Stimulated activated CD4-positive, alpha-beta T cell treated with anti-CD3 and anti-CD28 coated beads, Interleukin-1b, Interleukin-23, amount 100 ng/mL, for 24 hours (primary cell): ENCODE measurements at regions not wholly inside any gene's neighbourhood (a gene's known extent, or its start where the extent isn't known, plus 50 kb on each side); places are given as distances from the start of the nearest gene placed in this dataset.
A peak's percentile ranks its signal among the peaks of the same experiment; 100 is the strongest.
"Not testable (repeated sequence)": the region's sequence is repeated elsewhere in the genome, so short reads cannot be mapped to it uniquely, and the experiment has no call there.

Source experiments
- DNase-seq, 4 experiments: peaks; one replicate each; pipeline ENCODE4 v3.0.0-alpha.2; 2020; ENCODE audit warnings: low read depth in 4 of 4, low spot score in 1 of 4

- no peak for DNase-seq
Measured at GRCh38 chr17:6893382-6894205, 62.1 kb upstream of the TEKT1 start.

- DNase-seq: no peak
Measured at GRCh38 chr17:6894206-6894528, 62.6 kb upstream of the TEKT1 start.

DNA sequence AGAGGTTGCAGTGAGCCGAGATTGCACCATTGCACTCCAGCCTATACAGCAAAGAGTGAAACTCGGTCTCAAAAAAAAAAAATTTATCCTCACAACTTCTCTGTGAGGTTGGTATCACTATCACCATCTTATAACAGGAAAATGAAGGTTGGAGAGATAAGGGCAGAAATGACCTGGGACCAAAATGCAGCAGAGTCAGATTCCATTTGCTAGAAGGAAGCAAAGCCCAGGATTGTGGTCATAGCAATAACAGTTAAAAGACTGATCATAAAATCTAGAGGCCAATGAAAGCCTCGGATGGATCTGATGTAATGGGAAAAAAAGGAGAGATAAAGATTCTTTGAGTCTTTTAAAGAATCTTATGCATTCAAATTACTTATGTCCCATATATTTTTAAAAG lies 69.6 kb upstream of the TEKT1 start:
- no peak for DNase-seq

- DNase-seq: no peak
Measured at GRCh38 chr17:6903326-6903900, 71.9 kb upstream of the TEKT1 start.

- no peak for DNase-seq
Measured at GRCh38 chr17:6908807-6909206, 77.3 kb upstream of the TEKT1 start.

DNA sequence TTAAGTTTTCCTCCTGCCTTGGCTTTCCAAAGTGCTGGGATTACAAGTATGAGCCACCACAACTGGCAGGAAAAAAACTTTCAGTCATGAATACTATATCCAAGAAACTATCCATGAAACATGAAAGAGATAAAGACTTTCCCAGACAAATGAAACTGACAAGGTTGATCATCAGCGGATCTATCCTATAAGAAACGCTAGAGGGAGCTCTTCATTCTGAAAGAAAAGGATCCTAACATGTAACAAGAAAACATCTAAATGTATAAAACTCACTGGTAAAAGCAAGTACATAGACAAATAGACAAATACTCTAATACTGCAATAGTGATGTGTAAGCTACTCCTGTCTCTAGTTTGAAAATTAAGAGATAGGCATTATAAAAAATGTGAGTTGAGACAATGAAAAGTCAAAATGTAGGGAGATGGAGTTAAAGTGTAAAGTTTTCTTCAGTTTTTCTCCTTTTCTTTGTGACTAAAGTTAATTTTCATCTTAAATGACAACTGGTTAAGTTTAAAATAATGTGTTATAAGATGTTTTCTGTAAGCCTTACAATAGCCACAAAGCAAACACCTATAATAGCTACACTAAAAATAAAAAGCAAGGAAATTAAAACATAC lies 79.6 kb upstream of the TEKT1 start:
- DNase-seq: no peak

DNA sequence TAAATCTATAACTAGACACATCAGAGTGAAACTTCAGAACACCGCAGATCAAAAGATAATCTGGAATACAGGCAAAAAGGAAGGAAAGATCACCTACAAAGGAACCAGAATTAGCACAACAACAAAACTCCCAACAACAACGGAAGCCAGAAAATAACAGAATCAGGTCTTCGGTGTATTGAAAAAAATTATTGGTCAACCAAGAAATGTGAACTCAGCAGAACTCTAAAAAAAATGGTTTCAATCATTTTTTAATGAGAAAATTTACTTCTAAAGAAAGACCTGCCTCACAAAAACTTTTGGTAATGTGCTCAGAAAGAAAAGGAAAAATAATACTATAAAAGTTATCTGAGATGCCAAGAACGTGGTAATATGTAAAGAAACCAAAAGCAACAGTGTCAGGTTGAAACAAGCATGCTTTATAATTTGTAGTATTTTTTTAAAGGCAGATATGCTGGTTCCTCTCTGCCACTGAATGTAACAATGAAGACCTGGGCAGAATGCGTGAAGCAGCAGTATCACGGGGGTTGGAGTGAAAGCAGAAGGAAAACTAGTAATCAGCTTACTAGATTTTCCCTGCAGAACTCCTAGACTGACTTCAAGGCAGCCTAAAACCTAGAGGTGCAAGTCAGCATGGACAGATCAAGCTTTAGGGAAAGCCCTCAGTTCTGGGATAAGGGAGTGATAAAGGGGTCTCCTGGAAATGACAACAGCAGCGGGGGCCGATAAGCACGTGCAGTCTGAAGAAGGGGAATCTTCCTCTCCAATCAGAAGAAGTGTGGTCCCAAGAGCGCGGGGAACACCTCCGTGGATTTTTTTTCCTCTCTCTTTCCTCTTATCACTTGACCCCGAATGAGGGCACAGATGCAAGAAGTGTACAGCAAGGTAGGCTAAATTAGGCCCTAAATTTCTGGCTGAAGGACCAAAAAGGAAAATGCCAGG lies 80.9 kb upstream of the TEKT1 start:
- no peak for DNase-seq

DNA sequence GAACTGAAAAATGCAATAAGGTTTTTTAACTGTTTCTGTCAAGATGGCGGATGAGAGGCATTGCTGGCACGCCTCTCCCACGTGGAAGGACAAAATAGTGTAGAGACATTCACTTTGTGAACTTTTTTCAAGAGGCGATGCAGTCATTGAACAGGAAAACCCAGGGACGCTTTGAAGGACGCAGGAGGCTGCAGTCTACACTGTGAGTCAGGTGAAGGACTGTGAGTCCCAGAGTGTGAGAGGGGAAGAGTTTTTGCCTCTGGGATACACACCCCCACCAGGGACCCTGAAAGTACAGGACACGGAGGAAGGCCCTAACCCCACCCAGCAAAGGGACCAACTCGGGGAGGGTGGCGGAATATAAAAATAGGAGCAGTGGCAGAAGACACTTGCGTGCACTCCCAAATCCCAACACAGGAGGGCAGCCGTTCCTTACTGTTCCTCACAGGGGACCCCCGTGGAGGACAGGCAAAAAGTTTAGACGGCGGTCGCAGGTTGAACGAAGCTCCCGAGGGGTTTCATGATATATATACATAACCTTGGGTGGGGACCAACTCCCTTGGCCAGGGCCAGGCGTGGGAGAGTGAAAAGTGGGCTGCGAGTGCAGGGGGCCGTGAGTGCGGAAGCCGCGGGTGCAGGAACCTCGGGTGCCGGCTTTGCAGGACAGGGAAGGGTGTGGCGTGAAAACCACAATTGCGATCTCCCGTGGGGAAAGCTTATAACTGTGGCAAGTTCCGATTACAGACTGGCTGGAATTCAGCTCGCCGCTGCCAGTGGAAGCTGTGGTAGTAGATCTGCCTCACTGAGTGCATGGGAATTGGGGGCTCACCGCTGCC lies 82.0 kb upstream of the ALOX12 start:
- peak; percentile 51 to 64 (median 56) for DNase-seq

- DNase-seq: no peak
Measured at GRCh38 chr17:6914711-6915110, 81.1 kb upstream of the ALOX12 start.

- DNase-seq: no peak
Measured at GRCh38 chr17:6915620-6916019, 80.2 kb upstream of the ALOX12 start.

- DNase-seq: no peak
Measured at GRCh38 chr17:6919158-6919557, 76.7 kb upstream of the ALOX12 start.

DNA sequence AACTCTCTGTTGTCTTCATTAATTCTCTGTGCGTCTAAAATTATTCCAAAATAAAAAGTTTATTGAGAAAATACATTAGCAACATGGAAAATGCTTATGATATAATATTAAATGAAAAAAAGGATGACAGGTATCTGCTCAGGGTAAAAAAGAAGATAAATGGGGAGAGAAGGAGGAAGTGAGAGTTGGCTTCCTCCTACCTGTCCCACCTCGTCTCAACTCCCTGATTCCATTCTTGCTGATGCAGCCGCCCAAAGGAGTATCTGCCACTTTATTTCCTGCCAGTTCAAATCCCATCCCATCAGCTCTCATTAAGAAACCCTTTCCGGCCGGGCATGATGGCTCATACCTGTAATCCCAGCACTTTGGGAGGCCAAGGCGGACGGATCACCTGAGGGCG lies 72.5 kb upstream of the ALOX12 start:
- DNase-seq: no peak

DNA sequence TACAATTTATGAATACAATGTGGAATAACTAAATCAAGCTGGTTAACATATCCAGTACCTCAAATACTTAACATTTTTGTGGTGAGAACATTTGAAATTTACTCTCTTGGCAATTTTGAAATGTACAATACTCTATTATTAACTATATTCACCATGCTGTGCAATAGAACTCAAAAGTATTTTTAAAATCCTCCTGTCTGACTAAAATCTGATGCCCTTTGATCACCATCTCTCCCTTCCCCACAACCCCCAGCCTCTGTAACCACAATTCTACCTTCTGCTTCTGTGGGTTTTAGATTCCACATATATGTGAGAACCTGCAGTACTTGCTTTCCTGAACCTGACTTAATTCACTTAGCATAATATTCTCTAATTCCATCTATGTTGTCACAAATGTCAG lies 71.6 kb upstream of the ALOX12 start:
- no peak for DNase-seq

- DNase-seq: no peak
Measured at GRCh38 chr17:6926667-6927066, 69.2 kb upstream of the ALOX12 start.

DNA sequence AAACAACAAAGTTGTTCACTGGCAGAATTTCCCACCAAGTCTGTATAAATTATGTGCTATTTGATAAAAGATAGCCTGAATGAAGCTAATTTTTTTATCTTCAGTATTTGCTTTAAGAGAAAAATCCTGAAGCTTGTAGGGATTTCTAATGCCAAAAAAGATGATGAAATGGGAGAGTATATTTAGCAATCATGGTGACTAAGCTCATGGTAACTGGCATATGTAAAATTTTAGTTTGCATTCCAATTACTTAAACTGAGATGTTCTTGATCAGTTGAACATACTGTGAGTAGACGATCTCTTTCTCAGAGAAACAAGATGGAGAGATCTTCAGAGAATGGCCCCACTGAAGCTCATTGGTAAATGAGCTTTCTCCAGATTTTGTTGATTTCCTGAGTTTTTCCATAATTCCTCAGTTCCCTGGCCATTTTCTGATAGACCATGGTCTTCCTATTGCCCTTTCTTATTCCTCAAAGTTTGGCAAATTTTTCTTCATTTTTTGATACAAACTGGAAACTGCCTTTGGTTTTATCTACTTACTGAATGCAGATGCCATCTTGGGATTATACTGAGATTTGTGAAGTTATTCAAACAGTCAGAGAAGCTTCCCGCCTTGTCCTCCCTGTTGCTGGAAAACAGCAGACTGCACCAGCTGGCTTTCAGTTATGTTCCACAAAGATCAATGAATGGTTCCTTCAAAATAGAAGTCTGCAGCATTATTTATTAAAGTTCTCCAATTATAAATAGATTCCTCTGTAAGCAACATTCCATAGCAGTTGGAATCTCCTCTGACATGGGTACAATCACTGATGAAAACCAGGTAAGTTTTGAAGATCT lies 68.3 kb upstream of the ALOX12 start:
- no peak for DNase-seq

DNA sequence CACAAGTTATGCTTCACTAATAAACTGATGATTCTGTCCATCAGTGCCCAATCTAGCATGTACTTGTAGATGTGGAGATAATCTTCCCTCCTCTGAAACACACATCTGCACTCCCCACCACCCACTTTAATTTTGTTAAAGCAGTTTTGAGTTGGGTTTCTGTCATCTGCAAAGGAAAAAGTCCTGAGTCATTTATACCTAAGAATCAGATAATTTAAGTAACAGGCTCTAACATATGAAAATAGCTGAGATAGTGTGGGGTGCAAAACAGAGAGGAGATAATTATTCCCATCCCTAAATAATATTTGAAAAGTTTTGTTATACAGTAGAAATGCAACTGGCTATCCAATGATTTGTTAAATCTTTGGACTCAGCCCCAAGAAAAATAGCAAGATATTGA lies 67.7 kb upstream of the ALOX12 start:
- DNase-seq: no peak

GRCh38 chr17:6930749-6931148 lies 65.1 kb upstream of the ALOX12 start:
- no peak for DNase-seq

DNA sequence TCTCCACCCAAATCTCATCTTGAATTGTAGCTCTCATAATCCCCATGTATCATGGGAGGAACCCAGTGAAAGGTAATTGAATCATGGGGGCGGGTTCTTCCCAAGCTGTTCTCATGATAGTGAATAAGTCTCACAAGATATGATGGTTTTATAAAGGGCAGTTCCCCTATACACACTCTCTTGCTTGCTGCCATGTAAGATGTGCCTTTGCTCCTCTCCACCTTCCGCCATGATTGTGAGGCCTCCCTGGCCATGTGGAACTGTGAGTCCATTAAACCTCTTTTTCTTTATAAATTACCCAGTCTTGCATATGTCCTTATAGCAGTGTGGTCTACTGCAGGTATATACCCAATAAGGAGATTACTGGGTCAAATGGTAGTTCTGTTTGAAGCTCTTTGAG lies 61.3 kb upstream of the ALOX12 start:
- not testable (repeated sequence) for DNase-seq

GRCh38 chr17:6936370-6937028 lies 59.4 kb upstream of the ALOX12 start:
- no peak for DNase-seq
